OCI-LY1 (cell line): ENCODE measurements at regions not wholly inside any gene's neighbourhood (a gene's known extent, or its start where the extent isn't known, plus 50 kb on each side); places are given as distances from the start of the nearest gene placed in this dataset.

Source experiments
- EZH2 ChIP-seq: fragments of 200-600 bp; sonication (generic), shearing (Covaris generic); IDR thresholded peaks from 2 replicates; pipeline ENCODE4 v1.8.0; 2017; ENCODE audit warnings: borderline replicate concordance, mixed run types, mild to moderate bottlenecking, antibody characterized with exemption, low read length, moderate library complexity, mixed read lengths
- TF ChIP-seq, protein P1 (sequence below): fragments of 200-600 bp; sonication (generic), shearing (Covaris generic); IDR thresholded peaks from 2 replicates; pipeline ENCODE4 v1.5.1; 2017; ENCODE audit warnings: mild to moderate bottlenecking, antibody characterized with exemption, low read length, moderate library complexity, mixed read lengths

DNA sequence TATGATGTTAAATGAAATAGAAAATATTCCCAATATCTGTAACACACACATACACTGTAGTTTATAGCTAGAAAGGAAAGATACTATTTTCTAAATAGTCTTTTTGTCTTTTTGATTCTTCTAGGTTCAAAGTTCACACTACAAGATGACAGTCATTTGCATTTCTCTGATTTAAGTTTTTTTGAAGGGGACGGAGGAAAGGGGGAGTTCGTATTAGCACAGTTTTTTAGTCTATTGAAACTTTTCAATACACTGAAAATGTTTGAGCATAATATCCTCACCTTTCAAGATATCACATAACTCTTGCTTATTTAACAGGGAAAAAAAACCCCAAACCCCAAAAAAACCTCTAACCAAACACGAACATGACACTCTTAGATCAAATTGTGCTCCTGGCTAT lies 68.1 kb downstream of the BMP2 start:
- TF ChIP-seq, protein P1, sequence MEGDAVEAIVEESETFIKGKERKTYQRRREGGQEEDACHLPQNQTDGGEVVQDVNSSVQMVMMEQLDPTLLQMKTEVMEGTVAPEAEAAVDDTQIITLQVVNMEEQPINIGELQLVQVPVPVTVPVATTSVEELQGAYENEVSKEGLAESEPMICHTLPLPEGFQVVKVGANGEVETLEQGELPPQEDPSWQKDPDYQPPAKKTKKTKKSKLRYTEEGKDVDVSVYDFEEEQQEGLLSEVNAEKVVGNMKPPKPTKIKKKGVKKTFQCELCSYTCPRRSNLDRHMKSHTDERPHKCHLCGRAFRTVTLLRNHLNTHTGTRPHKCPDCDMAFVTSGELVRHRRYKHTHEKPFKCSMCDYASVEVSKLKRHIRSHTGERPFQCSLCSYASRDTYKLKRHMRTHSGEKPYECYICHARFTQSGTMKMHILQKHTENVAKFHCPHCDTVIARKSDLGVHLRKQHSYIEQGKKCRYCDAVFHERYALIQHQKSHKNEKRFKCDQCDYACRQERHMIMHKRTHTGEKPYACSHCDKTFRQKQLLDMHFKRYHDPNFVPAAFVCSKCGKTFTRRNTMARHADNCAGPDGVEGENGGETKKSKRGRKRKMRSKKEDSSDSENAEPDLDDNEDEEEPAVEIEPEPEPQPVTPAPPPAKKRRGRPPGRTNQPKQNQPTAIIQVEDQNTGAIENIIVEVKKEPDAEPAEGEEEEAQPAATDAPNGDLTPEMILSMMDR: no peak
- no peak for TF ChIP-seq EZH2
